ENCODE measurements at regions not wholly inside any gene's neighbourhood (a gene's known extent, or its start where the extent isn't known, plus 50 kb on each side); places are given as distances from the start of the nearest gene placed in this dataset.

DNA sequence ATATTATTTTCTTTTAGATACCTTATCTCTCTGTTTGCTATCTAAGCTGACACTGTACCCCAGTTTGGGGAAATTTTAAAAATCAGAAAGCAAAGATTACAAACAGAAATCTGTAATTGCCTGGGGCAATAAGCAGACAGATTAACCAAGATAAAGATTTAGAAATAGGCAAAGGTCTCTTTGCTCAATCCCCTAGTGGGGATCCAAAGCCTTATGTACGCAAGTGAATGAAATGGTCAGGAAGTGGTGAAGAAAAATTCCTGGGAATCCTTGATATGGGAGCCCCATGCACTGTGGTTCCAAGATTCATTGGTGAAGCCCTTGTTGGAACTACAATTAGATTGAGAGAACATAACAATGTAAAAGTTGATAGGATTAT lies 139.5 kb upstream of the GUCY1A2 start:
- no peak for TF ChIP-seq EZH2 (IDR thresholded peaks at IDR 0.05; ENCODE audit: borderline replicate concordance, low read depth, low read length, severe bottlenecking)
- TF ChIP-seq, protein P1, sequence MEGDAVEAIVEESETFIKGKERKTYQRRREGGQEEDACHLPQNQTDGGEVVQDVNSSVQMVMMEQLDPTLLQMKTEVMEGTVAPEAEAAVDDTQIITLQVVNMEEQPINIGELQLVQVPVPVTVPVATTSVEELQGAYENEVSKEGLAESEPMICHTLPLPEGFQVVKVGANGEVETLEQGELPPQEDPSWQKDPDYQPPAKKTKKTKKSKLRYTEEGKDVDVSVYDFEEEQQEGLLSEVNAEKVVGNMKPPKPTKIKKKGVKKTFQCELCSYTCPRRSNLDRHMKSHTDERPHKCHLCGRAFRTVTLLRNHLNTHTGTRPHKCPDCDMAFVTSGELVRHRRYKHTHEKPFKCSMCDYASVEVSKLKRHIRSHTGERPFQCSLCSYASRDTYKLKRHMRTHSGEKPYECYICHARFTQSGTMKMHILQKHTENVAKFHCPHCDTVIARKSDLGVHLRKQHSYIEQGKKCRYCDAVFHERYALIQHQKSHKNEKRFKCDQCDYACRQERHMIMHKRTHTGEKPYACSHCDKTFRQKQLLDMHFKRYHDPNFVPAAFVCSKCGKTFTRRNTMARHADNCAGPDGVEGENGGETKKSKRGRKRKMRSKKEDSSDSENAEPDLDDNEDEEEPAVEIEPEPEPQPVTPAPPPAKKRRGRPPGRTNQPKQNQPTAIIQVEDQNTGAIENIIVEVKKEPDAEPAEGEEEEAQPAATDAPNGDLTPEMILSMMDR (IDR thresholded peaks at IDR 0.05; ENCODE audit: borderline replicate concordance, extremely low read depth, low read length, poor library complexity, severe bottlenecking) = no peak
